ENCODE measurements at regions not wholly inside any gene's neighbourhood (a gene's known extent, or its start where the extent isn't known, plus 50 kb on each side); places are given as distances from the start of the nearest gene placed in this dataset.
"Not testable (repeated sequence)": the region's sequence is repeated elsewhere in the genome, so short reads cannot be mapped to it uniquely, and the experiment has no call there.

DNA sequence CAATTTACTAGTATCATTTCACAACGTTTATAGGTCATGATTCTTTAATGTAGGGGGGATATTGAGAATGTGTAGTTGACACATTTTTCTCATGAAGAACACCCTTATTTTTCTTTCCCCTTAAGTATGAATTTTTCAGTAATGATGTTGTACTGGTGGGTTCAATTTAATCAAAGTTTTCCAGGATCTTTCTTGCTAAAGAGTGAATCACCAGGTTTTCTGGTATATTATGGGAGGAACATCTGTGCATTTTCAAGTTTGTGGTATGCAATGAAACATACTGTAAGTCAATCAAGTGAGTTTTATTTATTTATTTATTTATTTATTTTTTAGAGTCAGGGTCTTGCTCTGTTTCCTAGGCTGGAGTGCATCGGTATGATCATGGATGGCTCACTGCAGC is 221.2 kb upstream of the PTGFR start:
- WGBS, 4 donors: 64 to 78% (median 74%) methylated on average over 2 of the region's 2 CpGs
- Histone ChIP-seq H3K9me3 (replicated peaks in 1 of 3) (no peaks in the 10 kb centered on the region), H3K4me3 (no peak overlapping the region), H3K4me1 (replicated peaks in 1 of 2) (no peaks in the 10 kb centered on the region), H3K27me3 (no peaks in the 10 kb centered on the region), H3K27ac (no peak overlapping the region), H3K36me3 (replicated peaks in 1 of 2) (no peaks in the 10 kb centered on the region)
- TF ChIP-seq, protein P1, sequence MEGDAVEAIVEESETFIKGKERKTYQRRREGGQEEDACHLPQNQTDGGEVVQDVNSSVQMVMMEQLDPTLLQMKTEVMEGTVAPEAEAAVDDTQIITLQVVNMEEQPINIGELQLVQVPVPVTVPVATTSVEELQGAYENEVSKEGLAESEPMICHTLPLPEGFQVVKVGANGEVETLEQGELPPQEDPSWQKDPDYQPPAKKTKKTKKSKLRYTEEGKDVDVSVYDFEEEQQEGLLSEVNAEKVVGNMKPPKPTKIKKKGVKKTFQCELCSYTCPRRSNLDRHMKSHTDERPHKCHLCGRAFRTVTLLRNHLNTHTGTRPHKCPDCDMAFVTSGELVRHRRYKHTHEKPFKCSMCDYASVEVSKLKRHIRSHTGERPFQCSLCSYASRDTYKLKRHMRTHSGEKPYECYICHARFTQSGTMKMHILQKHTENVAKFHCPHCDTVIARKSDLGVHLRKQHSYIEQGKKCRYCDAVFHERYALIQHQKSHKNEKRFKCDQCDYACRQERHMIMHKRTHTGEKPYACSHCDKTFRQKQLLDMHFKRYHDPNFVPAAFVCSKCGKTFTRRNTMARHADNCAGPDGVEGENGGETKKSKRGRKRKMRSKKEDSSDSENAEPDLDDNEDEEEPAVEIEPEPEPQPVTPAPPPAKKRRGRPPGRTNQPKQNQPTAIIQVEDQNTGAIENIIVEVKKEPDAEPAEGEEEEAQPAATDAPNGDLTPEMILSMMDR (IDR thresholded peaks at IDR 0.05): no peak
- TF ChIP-seq POLR2A (IDR thresholded peaks at IDR 0.05): no peak
- DNase-seq: no peak
- intact Hi-C loops (cut with DNase I): no loop called here

DNA sequence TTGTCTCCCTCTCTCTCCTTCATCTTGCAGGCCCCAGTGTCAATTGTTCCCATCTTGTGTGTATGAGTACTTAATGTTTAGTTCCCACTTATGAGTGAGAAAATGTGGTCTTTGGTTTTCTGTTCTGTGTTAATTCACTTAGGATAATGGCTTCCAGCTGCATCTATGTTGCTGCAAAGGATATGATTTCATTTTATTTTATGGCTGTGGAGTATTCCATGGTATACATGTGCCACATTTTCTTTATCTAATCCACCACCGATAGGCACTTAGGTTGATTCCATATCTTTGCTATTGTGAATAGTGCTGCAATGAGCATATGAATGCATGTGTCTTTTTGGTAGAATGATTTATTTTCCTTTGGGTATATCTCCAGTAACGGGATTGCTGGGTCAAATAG is 219.4 kb upstream of the PTGFR start:
- H3K27ac ChIP-seq; H3K27me3 ChIP-seq; H3K9me3 ChIP-seq (replicated peaks in 1 of 3); DNase-seq; intact Hi-C loops (cut with DNase I); H3K4me1 ChIP-seq (replicated peaks in 1 of 2); H3K36me3 ChIP-seq (replicated peaks in 1 of 2); H3K4me3 ChIP-seq: not testable (repeated sequence)
- WGBS, 4 donors: 75 to 81% (median 79%) methylated on average over 2 of the region's 2 CpGs

DNA sequence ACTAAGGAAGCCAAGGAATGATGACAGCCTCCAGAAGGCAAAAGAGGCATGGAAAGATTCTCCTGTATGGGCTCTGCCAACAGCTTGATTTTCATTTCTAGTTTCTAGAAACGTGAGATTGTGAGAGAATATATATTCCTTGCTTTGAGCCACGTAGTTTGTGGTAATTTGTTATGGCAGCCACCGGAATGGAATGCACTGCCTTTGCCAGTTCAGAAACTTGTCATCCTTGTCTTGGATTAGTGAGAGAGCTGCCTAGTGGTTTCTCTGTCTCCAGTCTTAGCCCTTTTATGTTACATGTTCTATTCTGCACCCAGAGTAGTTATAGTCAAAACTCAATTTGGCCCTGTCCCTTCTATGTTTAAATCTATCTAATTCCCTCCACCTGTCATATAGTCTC is 216.0 kb upstream of the PTGFR start:
- no peak overlapping the region for H3K4me3 ChIP-seq
- no peaks in the 10 kb centered on the region for H3K4me1 ChIP-seq (replicated peaks in 1 of 2)
- no peak for TF ChIP-seq POLR2A (IDR thresholded peaks at IDR 0.05)
- TF ChIP-seq, protein P1 (IDR thresholded peaks at IDR 0.05): no peak
- 73 to 84% (median 80%) methylated on average over 3 of the region's 3 CpGs for WGBS, 4 donors
- H3K36me3 ChIP-seq (replicated peaks in 1 of 2): no peaks in the 10 kb centered on the region
- H3K9me3 ChIP-seq (replicated peaks in 1 of 3): no peaks in the 10 kb centered on the region
- no peak overlapping the region for H3K27ac ChIP-seq
- no peaks in the 10 kb centered on the region for H3K27me3 ChIP-seq
- DNase-seq: no peak
- intact Hi-C loops (cut with DNase I): no loop called here

DNA sequence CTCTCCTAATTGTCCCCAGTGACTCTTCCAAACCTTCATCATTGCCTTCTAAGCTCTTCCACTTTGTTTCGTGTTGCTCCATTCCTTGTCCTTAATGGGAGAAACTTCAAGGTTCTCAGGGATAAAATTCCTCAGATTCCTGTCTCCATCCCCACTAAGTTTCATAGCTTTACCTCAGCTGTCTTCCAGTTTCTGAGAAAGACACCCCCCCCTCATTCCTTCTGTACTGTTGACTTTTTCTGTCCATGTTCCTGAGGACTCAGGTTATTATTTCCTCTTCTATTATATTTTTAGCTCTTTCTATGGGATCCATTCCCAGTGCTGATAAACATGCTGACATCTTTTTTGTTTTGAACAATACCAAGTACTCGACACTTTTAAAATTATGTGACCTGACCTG is 215.3 kb upstream of the PTGFR start:
- Histone ChIP-seq H3K9me3 (replicated peaks in 1 of 3) (no peaks in the 10 kb centered on the region), H3K36me3 (replicated peaks in 1 of 2) (no peaks in the 10 kb centered on the region), H3K27ac (no peak overlapping the region), H3K4me1 (replicated peaks in 1 of 2) (no peaks in the 10 kb centered on the region), H3K4me3 (no peak overlapping the region), H3K27me3 (no peaks in the 10 kb centered on the region)
- WGBS, 4 donors: 46 to 66% (median 58%) methylated on average over 2 of the region's 2 CpGs
- intact Hi-C loops (cut with DNase I): no loop called here
- no peak for TF ChIP-seq POLR2A (IDR thresholded peaks at IDR 0.05)
- TF ChIP-seq, protein P1 (IDR thresholded peaks at IDR 0.05): no peak
- DNase-seq: no peak

DNA sequence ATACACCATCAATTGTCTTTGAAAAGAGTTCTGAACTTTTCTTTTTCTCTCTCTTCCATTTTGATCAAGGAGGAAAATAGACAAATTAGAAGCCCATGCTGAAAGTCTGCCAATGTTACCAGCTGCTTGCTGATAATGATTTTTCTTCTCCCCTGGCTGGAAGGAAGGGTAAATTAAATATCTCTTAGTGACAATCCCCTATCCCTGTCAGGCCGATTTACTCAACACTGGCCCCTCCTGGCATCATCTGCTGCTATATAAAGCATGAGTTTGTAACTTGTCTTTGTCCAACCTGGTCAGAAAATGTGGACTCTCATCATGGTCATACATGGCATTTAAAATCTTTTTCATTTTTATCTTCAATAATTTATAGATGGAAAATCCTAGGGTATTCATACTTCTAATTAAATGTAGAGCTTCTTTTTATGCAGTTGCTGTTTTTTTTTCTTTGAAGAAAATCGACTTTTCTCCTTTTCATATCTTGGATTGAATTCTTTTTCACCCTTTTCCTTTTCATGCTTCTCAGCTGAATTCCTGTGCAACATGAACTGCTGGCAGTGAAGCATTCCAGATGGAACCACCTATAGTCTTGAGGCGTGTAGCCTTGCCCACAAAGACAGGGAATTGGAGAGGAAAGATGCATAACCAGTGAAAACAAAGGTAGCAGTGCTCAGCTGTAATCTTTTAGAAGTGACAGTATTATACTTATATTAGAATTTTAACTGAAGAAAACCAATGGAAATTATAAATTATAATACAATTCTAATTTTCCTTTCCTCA is 214.7 kb upstream of the PTGFR start:
- Histone ChIP-seq H3K36me3 (replicated peaks in 1 of 2) (no peaks in the 10 kb centered on the region), H3K9me3 (replicated peaks in 1 of 3) (no peaks in the 10 kb centered on the region), H3K27ac (no peak overlapping the region), H3K27me3 (no peaks in the 10 kb centered on the region), H3K4me3 (no peak overlapping the region), H3K4me1 (replicated peaks in 1 of 2) (no peaks in the 10 kb centered on the region)
- intact Hi-C loops (cut with DNase I): no loop called here
- 39 to 56% (median 50%) methylated on average over 3 of the region's 3 CpGs for WGBS, 4 donors
- DNase-seq: no peak
- no peak for TF ChIP-seq POLR2A (IDR thresholded peaks at IDR 0.05)
- TF ChIP-seq, protein P1 (IDR thresholded peaks at IDR 0.05): no peak

Data from adrenal gland (tissue), 9 donors.